Smooth muscle cell (in vitro differentiated cells): ENCODE measurements at regions not wholly inside any gene's neighbourhood (a gene's known extent, or its start where the extent isn't known, plus 50 kb on each side); places are given as distances from the start of the nearest gene placed in this dataset.

Source experiments
- DNase-seq: peaks from one replicate; lab custom pipeline; 2025; ENCODE audit not compliant: unreplicated experiment; lab: John Stamatoyannopoulos, UW
- H2AFZ ChIP-seq: fragments of 200-600 bp; sonication (generic); 2 replicates; pipeline ENCODE4 v1.6.0; 2016; ENCODE audit warnings: antibody characterized with exemption, low read depth, mild to moderate bottlenecking
- H3F3A ChIP-seq: fragments of 200-600 bp; sonication (generic); 2 replicates; pipeline ENCODE4 v1.6.0; 2017; ENCODE audit warnings: antibody characterized with exemption, low read depth
- H3K27ac ChIP-seq: fragments of 200-600 bp; sonication (generic); 2 replicates; pipeline ENCODE4 v1.5.1; 2016; ENCODE audit warnings: low read depth, mild to moderate bottlenecking
- H3K27me3 ChIP-seq: fragments of 200-600 bp; sonication (generic); 2 replicates; pipeline ENCODE4 v1.6.1; 2016; ENCODE audit warnings: low read depth, mild to moderate bottlenecking
- H3K36me3 ChIP-seq: fragments of 200-600 bp; sonication (generic); 2 replicates; pipeline ENCODE4 v1.5.1; 2016; ENCODE audit warnings: low read depth
- H3K4me1 ChIP-seq: fragments of 200-600 bp; sonication (generic); 2 replicates; pipeline ENCODE4 v1.5.1; 2016; ENCODE audit warnings: low read depth
- H3K4me2 ChIP-seq: fragments of 200-600 bp; sonication (generic); 2 replicates; pipeline ENCODE4 v1.6.0; 2016; ENCODE audit warnings: mild to moderate bottlenecking
- H3K4me3 ChIP-seq: fragments of 200-600 bp; sonication (generic); 2 replicates; pipeline ENCODE4 v1.5.1; 2016; ENCODE audit warnings: mild to moderate bottlenecking
- H3K79me2 ChIP-seq: fragments of 200-600 bp; sonication (generic); 2 replicates; pipeline ENCODE4 v1.6.0; 2016; ENCODE audit warnings: low read depth, mild to moderate bottlenecking
- H3K9ac ChIP-seq: fragments of 200-600 bp; sonication (generic); 2 replicates; pipeline ENCODE4 v1.6.0; 2016; ENCODE audit warnings: low read depth
- H3K9me3 ChIP-seq: fragments of 200-600 bp; sonication (generic); replicated peaks from 2 replicates; pipeline ENCODE4 v1.5.1; 2016; ENCODE audit warnings: low read depth
- H4K20me1 ChIP-seq: fragments of 200-600 bp; sonication (generic); 2 replicates; pipeline ENCODE4 v1.6.0; 2016; ENCODE audit warnings: low read depth
- WGBS: methylation state at CpG from one replicate; pipeline ENCODE4 v1.1.7; 2016; ENCODE audit warnings: low lambda C conversion rate; 5-methylcytosine and 5-hydroxymethylcytosine counted together
- TF ChIP-seq, protein P1 (sequence below): fragments of 200-600 bp; sonication (generic); IDR thresholded peaks from 2 replicates; pipeline ENCODE4 v1.5.1; 2017; ENCODE audit warnings: borderline replicate concordance, mild to moderate bottlenecking, antibody characterized with exemption; ENCODE audit not compliant: insufficient read depth, poor library complexity, severe bottlenecking

DNA sequence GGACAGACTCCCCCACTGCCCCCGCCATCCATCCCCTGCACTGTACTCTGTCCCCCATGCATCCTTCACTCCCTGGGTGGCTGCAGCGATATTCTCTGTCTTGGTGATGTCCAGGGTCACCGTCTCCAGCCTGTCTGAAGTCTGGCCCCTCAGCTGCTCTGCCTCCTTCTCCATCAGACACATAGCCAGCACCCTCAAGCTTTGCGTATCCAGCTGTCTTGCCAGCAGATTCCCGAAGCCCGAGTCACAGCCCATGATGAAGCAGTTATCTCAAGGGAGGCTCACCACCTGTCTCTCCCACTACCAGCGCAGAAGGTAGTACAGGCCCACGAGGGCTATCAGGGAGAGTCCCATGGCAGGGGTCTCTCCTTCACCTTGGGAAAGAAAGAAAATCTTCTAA, 77.8 kb downstream of the HSD17B6 start:
- H3K27ac ChIP-seq = no peak overlapping the region
- no peaks in the 10 kb centered on the region for H4K20me1 ChIP-seq
- WGBS = 51% methylated on average over 8 of the region's 8 CpGs
- H3K4me3 ChIP-seq = no peak overlapping the region
- DNase-seq = no peak
- H3K4me1 ChIP-seq = no peaks in the 10 kb centered on the region
- peaks cover 9% of the 10 kb centered on the region for H3F3A ChIP-seq
- H3K79me2 ChIP-seq = no peaks in the 10 kb centered on the region
- no peaks in the 10 kb centered on the region for H3K36me3 ChIP-seq
- H3K4me2 ChIP-seq = peak overlapping the region; percentile 59
- no peak overlapping the region for H3K9ac ChIP-seq
- TF ChIP-seq, protein P1, sequence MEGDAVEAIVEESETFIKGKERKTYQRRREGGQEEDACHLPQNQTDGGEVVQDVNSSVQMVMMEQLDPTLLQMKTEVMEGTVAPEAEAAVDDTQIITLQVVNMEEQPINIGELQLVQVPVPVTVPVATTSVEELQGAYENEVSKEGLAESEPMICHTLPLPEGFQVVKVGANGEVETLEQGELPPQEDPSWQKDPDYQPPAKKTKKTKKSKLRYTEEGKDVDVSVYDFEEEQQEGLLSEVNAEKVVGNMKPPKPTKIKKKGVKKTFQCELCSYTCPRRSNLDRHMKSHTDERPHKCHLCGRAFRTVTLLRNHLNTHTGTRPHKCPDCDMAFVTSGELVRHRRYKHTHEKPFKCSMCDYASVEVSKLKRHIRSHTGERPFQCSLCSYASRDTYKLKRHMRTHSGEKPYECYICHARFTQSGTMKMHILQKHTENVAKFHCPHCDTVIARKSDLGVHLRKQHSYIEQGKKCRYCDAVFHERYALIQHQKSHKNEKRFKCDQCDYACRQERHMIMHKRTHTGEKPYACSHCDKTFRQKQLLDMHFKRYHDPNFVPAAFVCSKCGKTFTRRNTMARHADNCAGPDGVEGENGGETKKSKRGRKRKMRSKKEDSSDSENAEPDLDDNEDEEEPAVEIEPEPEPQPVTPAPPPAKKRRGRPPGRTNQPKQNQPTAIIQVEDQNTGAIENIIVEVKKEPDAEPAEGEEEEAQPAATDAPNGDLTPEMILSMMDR = no peak
- no peaks in the 10 kb centered on the region for H3K9me3 ChIP-seq
- no peak overlapping the region for H2AFZ ChIP-seq
- H3K27me3 ChIP-seq = no peaks in the 10 kb centered on the region

DNA sequence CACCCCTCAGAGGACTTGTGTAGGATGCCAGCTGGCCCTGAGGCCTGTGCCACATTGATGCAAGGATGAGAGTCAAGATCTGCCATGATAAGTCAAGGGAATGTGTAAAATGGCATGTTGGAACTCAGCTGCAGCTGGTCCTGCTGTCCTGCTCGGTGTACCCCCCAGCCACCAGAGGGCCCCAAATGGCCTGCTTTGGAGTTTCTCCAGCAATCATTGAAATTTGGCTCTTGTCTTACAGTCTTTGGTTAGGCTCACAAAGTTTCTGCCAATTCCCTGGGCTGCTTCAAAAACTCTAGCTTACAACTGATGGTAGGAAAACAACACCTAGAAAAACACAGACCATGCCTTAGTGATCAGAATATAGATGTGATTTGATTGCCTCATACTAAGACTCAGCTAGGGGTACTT, 76.8 kb downstream of the HSD17B6 start:
- Histone ChIP-seq H3K27me3 (no peaks in the 10 kb centered on the region), H3K27ac (no peak overlapping the region), H3F3A (peaks cover 9% of the 10 kb centered on the region), H3K79me2 (no peaks in the 10 kb centered on the region), H2AFZ (no peak overlapping the region), H3K36me3 (no peaks in the 10 kb centered on the region), H3K4me1 (no peaks in the 10 kb centered on the region), H3K4me3 (no peak overlapping the region), H3K9ac (no peak overlapping the region), H3K4me2 (no peak overlapping the region), H3K9me3 (no peaks in the 10 kb centered on the region), H4K20me1 (no peaks in the 10 kb centered on the region)
- WGBS = 35% methylated on average over 1 of the region's 1 CpG
- DNase-seq = peak; percentile 7
- TF ChIP-seq, protein P1 = peak; percentile 50

DNA sequence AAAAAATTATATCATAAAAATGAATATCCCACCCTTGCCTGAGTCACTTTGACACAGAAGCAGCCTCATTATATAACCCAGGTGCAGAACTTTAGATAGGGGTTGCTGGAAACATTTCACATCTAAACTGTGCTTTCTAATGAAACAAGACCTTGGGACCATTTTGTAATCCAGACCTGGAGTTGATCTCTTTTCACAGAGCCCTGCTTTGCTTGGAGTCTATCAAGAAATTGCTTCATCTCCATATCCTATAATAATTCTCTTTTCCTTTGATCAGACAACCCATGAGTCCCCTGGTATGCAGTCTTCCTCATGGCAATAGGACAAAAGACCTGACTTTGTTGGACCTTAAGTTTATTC, 76.3 kb downstream of the HSD17B6 start:
- H3K4me2 ChIP-seq = peak overlapping the region; percentile 11
- TF ChIP-seq, protein P1 = no peak
- H3K4me1 ChIP-seq = no peaks in the 10 kb centered on the region
- H3K4me3 ChIP-seq = no peak overlapping the region
- H3K9me3 ChIP-seq = no peaks in the 10 kb centered on the region
- H2AFZ ChIP-seq = no peak overlapping the region
- H3F3A ChIP-seq = peaks cover 9% of the 10 kb centered on the region
- H3K27ac ChIP-seq = peak overlapping the region; percentile 53
- no peak for DNase-seq
- H3K9ac ChIP-seq = no peak overlapping the region
- no peaks in the 10 kb centered on the region for H3K79me2 ChIP-seq
- H3K36me3 ChIP-seq = no peaks in the 10 kb centered on the region
- no peaks in the 10 kb centered on the region for H4K20me1 ChIP-seq
- H3K27me3 ChIP-seq = no peaks in the 10 kb centered on the region

DNA sequence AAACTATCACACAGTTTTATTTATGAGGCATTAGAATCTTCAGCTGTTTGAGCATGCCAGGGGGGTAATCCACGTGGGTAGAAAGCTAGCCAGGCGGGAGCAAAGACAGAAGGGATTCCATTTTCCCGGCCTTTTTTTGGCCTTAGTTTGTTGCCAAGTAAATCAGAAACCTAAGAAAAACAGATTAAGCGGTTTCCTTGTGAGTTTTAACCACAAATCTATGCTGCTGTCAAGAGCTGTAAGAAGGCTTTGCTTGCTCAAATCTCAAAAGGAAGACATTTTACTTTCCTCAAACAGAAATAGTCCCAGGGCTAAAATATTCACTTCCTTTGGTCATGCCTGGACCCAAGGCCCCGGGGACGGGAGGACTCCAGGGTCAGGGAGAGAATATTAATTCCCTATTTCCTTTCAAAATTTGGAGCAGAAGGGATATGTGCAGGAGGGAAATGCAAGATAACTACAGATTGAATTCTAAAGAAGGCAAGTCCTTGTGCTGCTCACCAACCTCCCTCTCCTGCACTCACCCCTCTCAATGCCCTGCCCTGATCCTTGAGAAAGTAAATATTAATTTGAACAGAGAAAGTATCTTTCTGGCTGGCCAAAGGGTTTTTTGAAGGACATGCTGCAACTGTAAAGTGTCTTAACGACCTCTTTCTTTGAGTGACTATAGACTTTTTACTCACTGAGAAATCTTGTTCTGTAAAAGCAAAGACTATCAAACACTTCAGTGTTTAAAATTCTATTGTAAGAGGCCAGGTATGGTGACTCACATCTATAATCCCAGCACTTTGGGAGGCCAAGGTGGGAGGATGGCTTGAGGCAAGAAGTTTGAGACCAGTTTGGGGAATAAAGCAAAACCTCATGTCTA, 75.7 kb downstream of the HSD17B6 start:
- H2AFZ ChIP-seq = peak overlapping the region; percentile 8
- H3K9me3 ChIP-seq = no peaks in the 10 kb centered on the region
- H3K4me3 ChIP-seq = no peak overlapping the region
- peak overlapping the region; percentile 53 for H3K27ac ChIP-seq
- no peak for DNase-seq
- peaks cover 9% of the 10 kb centered on the region for H3F3A ChIP-seq
- H3K4me2 ChIP-seq = peak overlapping the region; percentile 11
- no peaks in the 10 kb centered on the region for H3K27me3 ChIP-seq
- no peaks in the 10 kb centered on the region for H3K36me3 ChIP-seq
- no peaks in the 10 kb centered on the region for H3K79me2 ChIP-seq
- H3K9ac ChIP-seq = no peak overlapping the region
- no peaks in the 10 kb centered on the region for H3K4me1 ChIP-seq
- WGBS = 31% methylated on average over 7 of the region's 7 CpGs
- H4K20me1 ChIP-seq = no peaks in the 10 kb centered on the region
- TF ChIP-seq, protein P1 = no peak
